ENCODE measurements at regions not wholly inside any gene's neighbourhood (a gene's known extent, or its start where the extent isn't known, plus 50 kb on each side); places are given as distances from the start of the nearest gene placed in this dataset.

DNA sequence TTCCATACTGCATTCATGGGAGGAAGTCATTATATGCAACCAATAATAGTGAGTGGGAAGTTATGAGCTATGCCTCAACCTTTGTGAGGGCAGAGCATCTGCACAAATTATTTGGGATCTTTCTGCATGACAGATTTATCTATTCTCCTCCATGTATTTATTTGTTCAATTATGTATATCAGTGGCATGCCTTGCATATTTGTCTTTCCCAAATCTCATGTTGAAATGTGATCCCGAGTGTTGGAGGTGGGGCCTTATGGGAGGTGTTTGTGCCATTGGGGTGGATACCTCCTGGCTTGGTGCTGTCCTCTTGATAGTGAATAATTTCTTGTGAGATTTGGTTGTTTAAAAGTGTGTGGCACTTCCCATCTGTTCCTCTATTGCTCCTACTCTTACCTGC, 1246.0 kb upstream of the CITED2 start:
- TF ChIP-seq POLR2A (IDR thresholded peaks at IDR 0.05) (no peak), CTCF (IDR thresholded peaks at IDR 0.05) (no peak)

Data from heart left ventricle (tissue), 13 donors.